Tibial nerve (tissue), 4 donors: ENCODE measurements at regions not wholly inside any gene's neighbourhood (a gene's known extent, or its start where the extent isn't known, plus 50 kb on each side); places are given as distances from the start of the nearest gene placed in this dataset.
A peak's percentile ranks its signal among the peaks of the same experiment; 100 is the strongest.
"Not testable (repeated sequence)": the region's sequence is repeated elsewhere in the genome, so short reads cannot be mapped to it uniquely, and the experiment has no call there.

Experiments
- DNase-seq, 2 donors: peaks; one replicate each; pipeline ENCODE4 v3.0.0-alpha.2; 2019; ENCODE audit warnings: low spot score in 2 of 2
- H3K27ac ChIP-seq, 4 donors: fragments of 200-600 bp; sonication (generic) in 3 of 4; one replicate each; pipeline ENCODE4 v1.5.1; 2017 to 2019; ENCODE audit warnings: mild to moderate bottlenecking in 1 of 4
- H3K27me3 ChIP-seq, 2 donors: fragments of 200-600 bp; sonication (generic) in 1 of 2; one replicate each; pipeline versions ENCODE4 v1.5.1 to v1.6.0; 2017 to 2019
- H3K36me3 ChIP-seq, 3 donors: fragments of 200-600 bp; sonication (generic); one replicate each; pipeline ENCODE4 v1.5.1; 2018 to 2019
- H3K4me1 ChIP-seq, 4 donors: fragments of 200-600 bp; sonication (generic) in 3 of 4; one replicate each; pipeline ENCODE4 v1.5.1; 2017 to 2019
- H3K4me3 ChIP-seq, 4 donors: fragments of 200-600 bp; sonication (generic) in 3 of 4; one replicate each; pipeline ENCODE4 v1.5.1; 2017 to 2019; ENCODE audit warnings: mild to moderate bottlenecking in 1 of 4, moderate library complexity in 1 of 4
- H3K9me3 ChIP-seq, 4 donors: fragments of 200-600 bp; sonication (generic) in 3 of 4; one replicate each; pipeline ENCODE4 v1.5.1; 2017 to 2019
- EP300 ChIP-seq, 2 donors: sonication (generic); formaldehyde crosslinking; IDR thresholded peaks; one replicate each; pipeline ENCODE4 v1.6.1; 2017; ENCODE audit warnings: antibody characterized with exemption in 2 of 2, mild to moderate bottlenecking in 1 of 2
- POLR2A ChIP-seq, 2 donors: fragments of 450-650 bp; IDR thresholded peaks; one replicate each; pipeline ENCODE4 v1.6.1; 2017; ENCODE audit warnings: antibody characterized with exemption in 2 of 2, mild to moderate bottlenecking in 2 of 2, moderate library complexity in 2 of 2
- WGBS, 2 donors: methylation state at CpG; one replicate each; pipeline ENCODE4 v1.1.5; 2018; 5-methylcytosine and 5-hydroxymethylcytosine counted together
- TF ChIP-seq, protein P1 (sequence below), 5 experiments: fragments of 200-600 bp in 3 of 5; fragments of 450-650 bp in 2 of 5; sonication (generic) in 3 of 5; IDR thresholded peaks; one replicate each; pipeline ENCODE4 v1.5.1; 2016 to 2019; ENCODE audit warnings: antibody characterized with exemption in 5 of 5, mild to moderate bottlenecking in 3 of 5, moderate library complexity in 2 of 5

DNA sequence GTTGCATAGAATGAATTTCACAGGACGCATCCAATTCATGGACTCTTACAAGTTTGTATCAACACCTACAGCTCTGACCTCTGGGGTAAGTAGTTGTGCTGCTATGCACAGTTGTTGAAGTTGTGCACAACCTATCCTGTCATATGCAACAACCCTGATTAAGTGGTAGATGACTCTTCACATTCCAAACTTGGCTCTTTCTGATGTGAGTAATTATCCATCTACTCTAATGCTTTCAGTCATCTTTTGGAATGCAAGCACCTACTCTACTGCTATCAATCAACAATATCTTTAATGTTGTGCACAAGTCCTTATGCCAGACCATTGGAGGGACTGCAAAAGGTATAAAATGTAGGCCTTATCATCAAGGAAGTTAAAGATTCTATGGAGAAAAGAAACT, 921.4 kb downstream of the MCTP2 start:
- no peaks in the 10 kb centered on the region for H3K4me1 ChIP-seq
- H3K9me3 ChIP-seq = peaks cover 0 to 11% (median 0%) of the 10 kb centered on the region in 4 donors
- no peak overlapping the region for H3K4me3 ChIP-seq
- H3K36me3 ChIP-seq = no peaks in the 10 kb centered on the region
- TF ChIP-seq EP300 (IDR thresholded peaks at IDR 0.05) (no peak), POLR2A (IDR thresholded peaks at IDR 0.05) (no peak)
- TF ChIP-seq, protein P1, sequence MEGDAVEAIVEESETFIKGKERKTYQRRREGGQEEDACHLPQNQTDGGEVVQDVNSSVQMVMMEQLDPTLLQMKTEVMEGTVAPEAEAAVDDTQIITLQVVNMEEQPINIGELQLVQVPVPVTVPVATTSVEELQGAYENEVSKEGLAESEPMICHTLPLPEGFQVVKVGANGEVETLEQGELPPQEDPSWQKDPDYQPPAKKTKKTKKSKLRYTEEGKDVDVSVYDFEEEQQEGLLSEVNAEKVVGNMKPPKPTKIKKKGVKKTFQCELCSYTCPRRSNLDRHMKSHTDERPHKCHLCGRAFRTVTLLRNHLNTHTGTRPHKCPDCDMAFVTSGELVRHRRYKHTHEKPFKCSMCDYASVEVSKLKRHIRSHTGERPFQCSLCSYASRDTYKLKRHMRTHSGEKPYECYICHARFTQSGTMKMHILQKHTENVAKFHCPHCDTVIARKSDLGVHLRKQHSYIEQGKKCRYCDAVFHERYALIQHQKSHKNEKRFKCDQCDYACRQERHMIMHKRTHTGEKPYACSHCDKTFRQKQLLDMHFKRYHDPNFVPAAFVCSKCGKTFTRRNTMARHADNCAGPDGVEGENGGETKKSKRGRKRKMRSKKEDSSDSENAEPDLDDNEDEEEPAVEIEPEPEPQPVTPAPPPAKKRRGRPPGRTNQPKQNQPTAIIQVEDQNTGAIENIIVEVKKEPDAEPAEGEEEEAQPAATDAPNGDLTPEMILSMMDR (IDR thresholded peaks at IDR 0.05) = no peak
- no peaks in the 10 kb centered on the region for H3K27me3 ChIP-seq
- DNase-seq = no peak
- no peak overlapping the region for H3K27ac ChIP-seq
- 91 to 100% methylated on average over 1 of the region's 1 CpG for WGBS, 2 donors

DNA sequence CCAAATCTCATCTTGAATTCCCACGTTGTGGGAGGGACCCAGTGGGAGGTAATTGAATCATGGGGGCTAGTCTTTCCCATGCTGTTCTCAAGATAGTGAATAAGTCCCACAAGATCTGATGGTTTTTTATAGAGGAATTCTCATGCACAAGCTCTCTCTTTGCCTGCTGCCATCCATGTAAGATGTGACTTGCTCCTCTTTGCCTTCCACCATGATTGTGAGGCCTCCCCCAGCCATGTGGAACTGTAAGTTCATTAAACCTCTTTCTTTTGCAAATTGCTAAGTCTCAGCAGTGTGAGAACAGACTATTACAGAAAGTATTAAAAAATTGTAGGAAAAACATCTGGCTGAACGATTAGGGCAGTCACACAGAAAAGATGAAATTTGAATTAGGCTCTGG, 921.8 kb downstream of the MCTP2 start:
- H3K4me1 ChIP-seq, H3K27me3 ChIP-seq, H3K27ac ChIP-seq, H3K4me3 ChIP-seq, DNase-seq, H3K36me3 ChIP-seq: not testable (repeated sequence)
- WGBS, 2 donors = 68 to 72% methylated on average over 2 of the region's 2 CpGs
- H3K9me3 ChIP-seq = peaks cover 0 to 11% (median 0%) of the 10 kb centered on the region in 4 donors

DNA sequence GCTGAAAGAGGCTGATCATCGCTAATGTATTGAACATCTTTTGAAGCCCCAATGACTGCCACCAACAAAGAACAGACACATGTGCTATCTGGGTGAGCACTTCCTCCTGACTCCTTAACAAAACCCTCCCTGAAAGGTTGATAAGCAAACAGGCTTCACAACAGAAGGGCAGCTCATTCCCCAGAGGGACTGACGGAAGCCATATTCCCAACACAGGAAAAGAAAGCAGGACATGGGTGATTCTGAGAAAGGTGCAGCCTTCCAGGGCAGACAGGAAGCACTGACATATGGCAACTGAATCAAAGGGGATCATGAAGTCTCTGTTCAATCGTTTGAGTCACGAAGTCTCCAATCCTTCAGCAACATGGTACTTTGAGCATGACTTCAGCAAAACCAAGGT, 929.0 kb downstream of the MCTP2 start:
- Histone ChIP-seq H3K4me1 (peaks cover 0 to 6% (median 0%) of the 10 kb centered on the region in 4 donors), H3K9me3 (peaks cover 0 to 8% (median 0%) of the 10 kb centered on the region in 4 donors), H3K27me3 (no peaks in the 10 kb centered on the region), H3K36me3 (no peaks in the 10 kb centered on the region), H3K4me3 (no peak overlapping the region), H3K27ac (no peak overlapping the region)
- TF ChIP-seq POLR2A (IDR thresholded peaks at IDR 0.05) = no peak
- no peak for TF ChIP-seq EP300 (IDR thresholded peaks at IDR 0.05)
- TF ChIP-seq, protein P1 (IDR thresholded peaks at IDR 0.05) = no peak
- 81 to 85% methylated on average over 4 of the region's 4 CpGs for WGBS, 2 donors
- no peak for DNase-seq

DNA sequence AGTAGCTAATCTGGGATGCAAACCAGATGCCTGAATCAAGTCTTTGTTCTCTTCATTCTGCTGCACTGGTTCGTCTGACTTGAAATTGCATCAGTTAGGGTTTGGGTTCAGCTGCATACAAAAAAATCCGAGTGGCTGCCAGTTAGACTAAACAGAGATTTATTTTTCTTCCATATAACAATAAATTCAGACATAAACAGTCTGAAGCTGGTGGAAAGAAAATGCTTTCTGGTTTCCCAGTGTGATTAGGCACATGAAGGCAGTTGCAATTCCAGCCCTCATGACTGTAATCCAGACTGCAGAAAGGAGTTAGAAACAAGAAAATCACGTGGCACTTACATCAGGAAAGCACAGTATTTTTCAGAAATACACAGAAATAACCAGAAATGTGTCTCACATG, 930.7 kb downstream of the MCTP2 start:
- DNase-seq = no peak
- 28 to 31% methylated on average over 3 of the region's 3 CpGs for WGBS, 2 donors
- H3K27ac ChIP-seq = peak overlapping the region in 2 of 4 donors; percentile 52 to 68

DNA sequence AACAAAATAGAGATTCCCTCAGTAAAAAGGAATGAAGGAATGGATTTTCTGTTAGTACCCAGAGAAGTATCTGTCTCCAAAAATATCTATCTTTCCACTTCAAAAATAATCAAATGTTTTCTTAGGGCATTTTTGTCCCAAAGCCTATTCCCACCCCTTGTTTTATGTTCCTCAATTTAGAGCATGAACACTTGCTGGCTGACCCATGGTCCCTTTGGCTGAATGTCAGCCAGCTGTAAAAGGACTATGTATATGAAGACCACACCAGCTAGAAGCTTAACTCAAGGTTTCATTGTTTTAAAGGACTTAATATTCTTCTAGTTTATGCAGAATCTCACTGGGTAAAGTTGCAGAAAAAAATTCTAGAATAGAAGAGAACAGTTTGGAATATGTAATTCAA, 931.2 kb downstream of the MCTP2 start:
- peak overlapping the region in 2 of 4 donors; percentile 68 to 77 for H3K27ac ChIP-seq
- H3K9me3 ChIP-seq = no peaks in the 10 kb centered on the region
- no peaks in the 10 kb centered on the region for H3K36me3 ChIP-seq
- H3K27me3 ChIP-seq = no peaks in the 10 kb centered on the region
- H3K4me3 ChIP-seq = no peak overlapping the region
- peaks cover 0 to 6% (median 0%) of the 10 kb centered on the region in 4 donors for H3K4me1 ChIP-seq
- DNase-seq = no peak
- no peak for TF ChIP-seq EP300 (IDR thresholded peaks at IDR 0.05)
- TF ChIP-seq POLR2A (IDR thresholded peaks at IDR 0.05) = no peak
- TF ChIP-seq, protein P1 (IDR thresholded peaks at IDR 0.05) = no peak

More for the DNA sequence above, 930.7 kb downstream of the MCTP2 start:
- TF ChIP-seq, protein P1 (IDR thresholded peaks at IDR 0.05) = no peak
- no peak for TF ChIP-seq POLR2A (IDR thresholded peaks at IDR 0.05)
- TF ChIP-seq EP300 (IDR thresholded peaks at IDR 0.05) = no peak
- H3K36me3 ChIP-seq = no peaks in the 10 kb centered on the region
- H3K4me3 ChIP-seq = no peak overlapping the region
- peaks cover 0 to 6% (median 0%) of the 10 kb centered on the region in 4 donors for H3K4me1 ChIP-seq
- H3K27me3 ChIP-seq = no peaks in the 10 kb centered on the region
- no peaks in the 10 kb centered on the region for H3K9me3 ChIP-seq
